KMS-11 (cell line): ENCODE measurements at regions not wholly inside any gene's neighbourhood (a gene's known extent, or its start where the extent isn't known, plus 50 kb on each side); places are given as distances from the start of the nearest gene placed in this dataset.

Experiments
- H2AFZ ChIP-seq: fragments of 200-600 bp; sonication (generic); 2 replicates; pipeline ENCODE4 v1.6.1; 2016; ENCODE audit warnings: antibody characterized with exemption, mixed run types, low read depth
- H3K27ac ChIP-seq: fragments of 200-600 bp; sonication (generic); 2 replicates; pipeline ENCODE4 v1.6.1; 2016; ENCODE audit warnings: mild to moderate bottlenecking, mixed run types
- H3K27me3 ChIP-seq: fragments of 200-600 bp; sonication (generic); 2 replicates; pipeline ENCODE4 v1.6.1; 2017; ENCODE audit warnings: mild to moderate bottlenecking, low read depth, mixed run types, moderate library complexity; ENCODE audit not compliant: insufficient read depth
- H3K36me3 ChIP-seq: fragments of 200-600 bp; sonication (generic); 2 replicates; pipeline ENCODE4 v1.6.1; 2017; ENCODE audit warnings: mild to moderate bottlenecking, mixed run types; ENCODE audit not compliant: insufficient read depth
- H3K4me1 ChIP-seq: fragments of 200-600 bp; sonication (generic); 2 replicates; pipeline ENCODE4 v1.6.1; 2016; ENCODE audit warnings: mild to moderate bottlenecking, low read depth, mixed run types; ENCODE audit not compliant: poor library complexity, severe bottlenecking
- H3K4me2 ChIP-seq: fragments of 200-600 bp; sonication (generic); 2 replicates; pipeline ENCODE4 v1.7.0; 2016; ENCODE audit warnings: mild to moderate bottlenecking, mixed run types
- H3K4me3 ChIP-seq: fragments of 200-600 bp; sonication (generic); IDR thresholded peaks from 2 replicates; pipeline ENCODE4 v1.6.1; 2017; ENCODE audit warnings: low read depth, low read length, mixed read lengths; ENCODE audit not compliant: insufficient read depth
- H3K79me2 ChIP-seq: fragments of 200-600 bp; sonication (generic); 2 replicates; pipeline ENCODE4 v1.6.1; 2016; ENCODE audit warnings: low read depth, mixed run types; ENCODE audit not compliant: insufficient read depth
- H3K9ac ChIP-seq: fragments of 200-600 bp; sonication (generic); 2 replicates; pipeline ENCODE4 v1.6.1; 2016; ENCODE audit warnings: mild to moderate bottlenecking, mixed run types
- H4K20me1 ChIP-seq: fragments of 200-600 bp; sonication (generic); 2 replicates; pipeline ENCODE4 v1.6.1; 2016; ENCODE audit warnings: mild to moderate bottlenecking, mixed run types; ENCODE audit not compliant: insufficient read depth
- TF ChIP-seq, protein P1 (sequence below): fragments of 200-600 bp; sonication (generic); conservative IDR thresholded peaks from 2 replicates; pipeline ENCODE4 v1.6.1; 2017; ENCODE audit warnings: low read depth, mild to moderate bottlenecking, antibody characterized with exemption, low read length, moderate library complexity, mixed read lengths

DNA sequence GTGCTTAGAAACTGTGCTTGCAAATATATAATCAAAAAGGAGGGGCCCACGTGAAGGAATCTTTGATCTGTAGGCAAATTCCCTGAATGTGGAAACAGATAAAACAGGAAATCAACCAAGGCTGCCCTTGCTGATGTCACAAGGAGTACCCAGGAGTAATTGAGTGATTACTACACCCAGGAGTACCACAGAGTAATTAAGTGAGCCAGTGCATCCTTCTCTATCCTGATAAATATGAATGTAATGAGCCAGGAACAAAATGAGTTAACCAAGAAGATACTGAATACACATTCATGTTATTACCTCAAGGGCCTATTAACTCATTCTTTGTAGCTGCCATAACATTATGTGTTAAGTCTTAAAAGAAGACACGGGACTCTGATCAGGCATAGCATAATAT is 87.3 kb upstream of the POU1F1 start:
- Histone ChIP-seq H3K79me2 (no peaks in the 10 kb centered on the region), H3K4me3 (no peak overlapping the region)

DNA sequence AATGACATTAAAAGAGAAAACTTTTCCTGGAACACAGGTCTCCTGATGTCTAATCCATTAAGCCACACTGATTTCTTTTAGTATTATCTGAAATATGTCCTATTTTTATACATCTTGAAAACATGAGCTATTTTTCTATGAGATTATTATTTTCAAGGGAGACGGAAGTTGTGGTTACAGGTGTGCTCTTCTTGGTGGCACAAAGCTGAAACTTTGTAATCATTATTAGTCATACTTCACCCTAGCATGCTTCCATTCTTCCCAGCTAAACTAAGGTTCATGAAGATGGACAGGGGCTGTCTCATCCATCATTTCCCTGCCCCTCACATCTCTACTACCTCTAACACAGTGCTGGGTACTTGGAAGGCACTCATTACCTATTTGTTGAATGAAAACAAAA is 85.6 kb upstream of the POU1F1 start:
- H3K27me3 ChIP-seq: no peaks in the 10 kb centered on the region
- H2AFZ ChIP-seq: no peak overlapping the region
- no peak overlapping the region for H3K9ac ChIP-seq
- H3K4me3 ChIP-seq: no peak overlapping the region
- TF ChIP-seq, protein P1, sequence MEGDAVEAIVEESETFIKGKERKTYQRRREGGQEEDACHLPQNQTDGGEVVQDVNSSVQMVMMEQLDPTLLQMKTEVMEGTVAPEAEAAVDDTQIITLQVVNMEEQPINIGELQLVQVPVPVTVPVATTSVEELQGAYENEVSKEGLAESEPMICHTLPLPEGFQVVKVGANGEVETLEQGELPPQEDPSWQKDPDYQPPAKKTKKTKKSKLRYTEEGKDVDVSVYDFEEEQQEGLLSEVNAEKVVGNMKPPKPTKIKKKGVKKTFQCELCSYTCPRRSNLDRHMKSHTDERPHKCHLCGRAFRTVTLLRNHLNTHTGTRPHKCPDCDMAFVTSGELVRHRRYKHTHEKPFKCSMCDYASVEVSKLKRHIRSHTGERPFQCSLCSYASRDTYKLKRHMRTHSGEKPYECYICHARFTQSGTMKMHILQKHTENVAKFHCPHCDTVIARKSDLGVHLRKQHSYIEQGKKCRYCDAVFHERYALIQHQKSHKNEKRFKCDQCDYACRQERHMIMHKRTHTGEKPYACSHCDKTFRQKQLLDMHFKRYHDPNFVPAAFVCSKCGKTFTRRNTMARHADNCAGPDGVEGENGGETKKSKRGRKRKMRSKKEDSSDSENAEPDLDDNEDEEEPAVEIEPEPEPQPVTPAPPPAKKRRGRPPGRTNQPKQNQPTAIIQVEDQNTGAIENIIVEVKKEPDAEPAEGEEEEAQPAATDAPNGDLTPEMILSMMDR: no peak
- H3K4me1 ChIP-seq: peaks cover 9% of the 10 kb centered on the region
- no peak overlapping the region for H3K27ac ChIP-seq
- H3K79me2 ChIP-seq: no peaks in the 10 kb centered on the region
- no peaks in the 10 kb centered on the region for H4K20me1 ChIP-seq
- H3K4me2 ChIP-seq: no peak overlapping the region
- no peaks in the 10 kb centered on the region for H3K36me3 ChIP-seq

More for the DNA sequence above, 87.3 kb upstream of the POU1F1 start:
- Histone ChIP-seq H3K27ac (no peak overlapping the region), H3K36me3 (no peaks in the 10 kb centered on the region), H3K4me2 (no peak overlapping the region), H3K4me1 (peaks cover 19% of the 10 kb centered on the region), H3K27me3 (no peaks in the 10 kb centered on the region), H4K20me1 (no peaks in the 10 kb centered on the region), H3K9ac (no peak overlapping the region), H2AFZ (no peak overlapping the region)
- TF ChIP-seq, protein P1: no peak

DNA sequence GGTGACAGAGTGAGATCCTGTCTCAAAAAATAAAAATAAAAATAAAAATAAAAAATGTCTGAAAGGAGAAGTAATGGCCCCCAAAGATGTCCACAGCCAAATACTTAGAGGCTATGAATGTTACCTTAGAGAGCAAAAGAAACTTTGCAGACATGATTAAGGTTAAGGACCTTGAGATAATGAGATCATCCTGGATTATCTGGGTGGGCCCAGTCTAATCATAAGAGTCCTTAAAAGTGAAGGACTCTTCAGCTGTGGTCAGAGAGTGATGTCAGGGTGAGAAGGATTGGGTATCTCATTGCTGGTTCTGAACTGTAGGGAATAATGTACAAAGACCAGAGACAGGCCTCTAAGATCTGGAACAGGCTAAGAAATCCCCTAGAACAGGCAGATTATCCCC is 84.9 kb upstream of the POU1F1 start:
- no peak overlapping the region for H2AFZ ChIP-seq
- no peak overlapping the region for H3K9ac ChIP-seq
- no peaks in the 10 kb centered on the region for H3K27me3 ChIP-seq
- no peak overlapping the region for H3K27ac ChIP-seq
- no peaks in the 10 kb centered on the region for H3K36me3 ChIP-seq
- no peak overlapping the region for H3K4me2 ChIP-seq
- TF ChIP-seq, protein P1: no peak
- H3K4me1 ChIP-seq: peaks cover 9% of the 10 kb centered on the region
- H3K79me2 ChIP-seq: no peaks in the 10 kb centered on the region
- H4K20me1 ChIP-seq: no peaks in the 10 kb centered on the region
- no peak overlapping the region for H3K4me3 ChIP-seq

DNA sequence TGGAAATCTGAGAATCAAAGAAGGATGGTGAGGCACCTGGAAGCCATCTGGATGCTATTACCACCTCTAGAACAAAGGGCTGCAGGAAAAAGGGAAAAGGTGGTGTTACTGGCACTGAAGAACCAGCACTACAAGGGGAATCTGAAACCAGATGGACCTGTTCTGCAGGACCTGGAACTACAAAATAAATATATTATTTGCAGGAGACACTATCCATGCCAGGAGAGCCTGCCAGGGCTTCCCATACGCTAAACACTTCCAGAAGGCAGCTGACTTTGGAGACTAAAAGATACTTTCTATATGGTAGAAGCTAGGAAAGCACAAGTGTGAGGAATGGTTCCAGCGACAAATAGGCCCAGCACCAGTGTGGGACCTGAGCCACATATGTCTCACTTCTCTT is 83.4 kb upstream of the POU1F1 start:
- H3K4me3 ChIP-seq: no peak overlapping the region
- H3K36me3 ChIP-seq: no peaks in the 10 kb centered on the region
- no peak overlapping the region for H3K4me2 ChIP-seq
- no peak overlapping the region for H2AFZ ChIP-seq
- no peak overlapping the region for H3K27ac ChIP-seq
- peaks cover 9% of the 10 kb centered on the region for H3K4me1 ChIP-seq
- H3K79me2 ChIP-seq: no peaks in the 10 kb centered on the region
- no peaks in the 10 kb centered on the region for H3K27me3 ChIP-seq
- no peaks in the 10 kb centered on the region for H4K20me1 ChIP-seq
- H3K9ac ChIP-seq: no peak overlapping the region
- TF ChIP-seq, protein P1: no peak
